ENCODE measurements at regions not wholly inside any gene's neighbourhood (a gene's known extent, or its start where the extent isn't known, plus 50 kb on each side); places are given as distances from the start of the nearest gene placed in this dataset.

DNA sequence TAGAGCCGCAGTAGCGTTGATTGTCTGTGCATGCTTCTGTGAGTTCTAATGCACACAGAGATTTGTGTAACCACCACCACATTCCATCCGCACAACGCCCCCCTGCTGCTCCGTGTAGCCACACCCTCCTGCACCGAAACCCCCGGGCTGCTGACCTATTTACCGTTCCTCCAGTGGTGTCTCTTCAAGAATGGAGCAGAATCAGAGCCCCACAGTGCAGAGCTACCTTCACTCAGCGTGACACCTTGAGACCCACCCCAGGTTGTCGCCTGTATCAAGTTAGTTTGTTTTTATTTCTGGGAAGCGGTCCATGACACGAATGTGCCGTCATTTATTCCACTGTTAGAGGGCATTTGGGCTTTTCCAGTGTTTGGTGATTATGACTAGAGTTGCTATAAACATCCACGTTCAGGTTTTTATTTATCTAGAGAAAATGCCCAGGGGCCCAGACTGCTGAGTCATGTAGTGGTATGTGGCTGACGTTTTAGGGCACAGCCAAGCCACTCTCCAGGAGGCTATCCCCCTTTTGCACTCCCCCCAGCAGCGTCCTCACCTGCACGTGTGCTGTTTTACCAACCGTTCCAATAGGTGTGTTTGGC lies 266.8 kb downstream of the NDUFA10 start:
- DNase-seq: no peak
- peaks cover 6% of the 10 kb centered on the region for H3K9me3 Mint-ChIP-seq (ENCODE audit: low read depth, unreplicated experiment)
- no peaks in the 10 kb centered on the region for H3K4me1 Mint-ChIP-seq (ENCODE audit: low read depth, unreplicated experiment)
- no TSS peak for BruUV-seq (replicated peaks)
- peaks cover 62% of the 10 kb centered on the region for H3K27me3 Mint-ChIP-seq (ENCODE audit: unreplicated experiment)
- intact Hi-C loops (cut with micrococcal nuclease; ENCODE audit: unreplicated experiment): no loop called here
- TF ChIP-seq, protein P1, sequence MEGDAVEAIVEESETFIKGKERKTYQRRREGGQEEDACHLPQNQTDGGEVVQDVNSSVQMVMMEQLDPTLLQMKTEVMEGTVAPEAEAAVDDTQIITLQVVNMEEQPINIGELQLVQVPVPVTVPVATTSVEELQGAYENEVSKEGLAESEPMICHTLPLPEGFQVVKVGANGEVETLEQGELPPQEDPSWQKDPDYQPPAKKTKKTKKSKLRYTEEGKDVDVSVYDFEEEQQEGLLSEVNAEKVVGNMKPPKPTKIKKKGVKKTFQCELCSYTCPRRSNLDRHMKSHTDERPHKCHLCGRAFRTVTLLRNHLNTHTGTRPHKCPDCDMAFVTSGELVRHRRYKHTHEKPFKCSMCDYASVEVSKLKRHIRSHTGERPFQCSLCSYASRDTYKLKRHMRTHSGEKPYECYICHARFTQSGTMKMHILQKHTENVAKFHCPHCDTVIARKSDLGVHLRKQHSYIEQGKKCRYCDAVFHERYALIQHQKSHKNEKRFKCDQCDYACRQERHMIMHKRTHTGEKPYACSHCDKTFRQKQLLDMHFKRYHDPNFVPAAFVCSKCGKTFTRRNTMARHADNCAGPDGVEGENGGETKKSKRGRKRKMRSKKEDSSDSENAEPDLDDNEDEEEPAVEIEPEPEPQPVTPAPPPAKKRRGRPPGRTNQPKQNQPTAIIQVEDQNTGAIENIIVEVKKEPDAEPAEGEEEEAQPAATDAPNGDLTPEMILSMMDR (IDR thresholded peaks at IDR 0.05; ENCODE audit: unreplicated experiment): no peak
- no peaks in the 10 kb centered on the region for H3K36me3 Mint-ChIP-seq (ENCODE audit: insufficient read depth, unreplicated experiment)
- H3K27ac Mint-ChIP-seq (ENCODE audit: unreplicated experiment): no peak overlapping the region
- CTCF ChIA-PET: no interaction called here
- no peak overlapping the region for H3K4me3 Mint-ChIP-seq (ENCODE audit: low read depth, unreplicated experiment)

DNA sequence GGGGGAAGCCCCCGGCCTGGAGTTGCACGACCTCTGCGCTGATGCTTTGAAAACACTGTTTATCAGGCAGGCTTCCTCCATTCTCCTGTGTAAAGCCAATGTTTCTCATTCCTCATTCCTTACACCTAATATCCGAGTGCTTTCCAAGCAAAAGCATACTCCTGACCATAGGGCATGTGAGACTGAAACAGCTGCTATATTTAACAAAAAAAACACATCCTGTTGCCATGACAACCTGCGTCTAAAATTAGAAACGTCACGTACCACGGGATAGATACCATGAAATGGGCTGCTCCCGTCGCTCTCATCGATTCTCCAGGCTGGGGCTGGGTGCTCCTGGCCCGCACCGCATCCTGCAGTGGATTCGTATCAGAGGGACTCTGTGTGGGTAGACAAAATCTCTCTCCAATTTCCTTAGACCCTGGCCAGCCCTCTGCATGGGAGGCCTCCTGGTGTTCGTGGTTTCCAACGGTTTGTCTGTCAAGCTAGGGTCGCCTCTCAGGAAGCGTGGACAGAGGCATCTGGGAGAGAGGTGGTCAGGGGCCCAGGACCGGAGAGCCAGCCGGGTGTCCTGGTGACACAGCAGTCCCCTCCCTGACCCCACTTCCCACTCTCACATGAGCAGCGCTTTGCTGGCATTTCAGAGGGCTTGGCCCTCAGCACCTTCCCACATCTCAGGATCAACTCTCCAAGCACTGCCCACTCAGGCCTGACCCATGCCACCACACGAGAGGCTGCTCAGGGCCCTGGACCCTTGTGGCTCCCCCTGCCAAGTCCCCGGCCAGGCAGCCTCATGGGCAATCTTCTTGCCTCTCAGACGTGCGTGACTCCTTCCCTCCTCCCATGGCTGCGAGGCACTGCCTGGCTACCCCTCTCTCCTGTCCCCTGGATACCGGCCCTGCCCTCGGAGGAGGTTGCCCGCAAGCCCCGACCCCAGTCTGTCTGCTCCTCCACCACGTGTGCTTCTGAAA lies 268.1 kb downstream of the NDUFA10 start:
- TF ChIP-seq, protein P1 (IDR thresholded peaks at IDR 0.05; ENCODE audit: unreplicated experiment): no peak
- H3K9me3 Mint-ChIP-seq (ENCODE audit: low read depth, unreplicated experiment): peaks cover 6% of the 10 kb centered on the region
- no peak overlapping the region for H3K27ac Mint-ChIP-seq (ENCODE audit: unreplicated experiment)
- CTCF ChIA-PET: no interaction called here
- no peaks in the 10 kb centered on the region for H3K4me1 Mint-ChIP-seq (ENCODE audit: low read depth, unreplicated experiment)
- no TSS peak for BruUV-seq (replicated peaks)
- no peak for DNase-seq
- peaks cover 51% of the 10 kb centered on the region for H3K27me3 Mint-ChIP-seq (ENCODE audit: unreplicated experiment)
- H3K36me3 Mint-ChIP-seq (ENCODE audit: insufficient read depth, unreplicated experiment): no peaks in the 10 kb centered on the region
- no peak overlapping the region for H3K4me3 Mint-ChIP-seq (ENCODE audit: low read depth, unreplicated experiment)
- intact Hi-C loops (cut with micrococcal nuclease; ENCODE audit: unreplicated experiment): no loop called here

DNA sequence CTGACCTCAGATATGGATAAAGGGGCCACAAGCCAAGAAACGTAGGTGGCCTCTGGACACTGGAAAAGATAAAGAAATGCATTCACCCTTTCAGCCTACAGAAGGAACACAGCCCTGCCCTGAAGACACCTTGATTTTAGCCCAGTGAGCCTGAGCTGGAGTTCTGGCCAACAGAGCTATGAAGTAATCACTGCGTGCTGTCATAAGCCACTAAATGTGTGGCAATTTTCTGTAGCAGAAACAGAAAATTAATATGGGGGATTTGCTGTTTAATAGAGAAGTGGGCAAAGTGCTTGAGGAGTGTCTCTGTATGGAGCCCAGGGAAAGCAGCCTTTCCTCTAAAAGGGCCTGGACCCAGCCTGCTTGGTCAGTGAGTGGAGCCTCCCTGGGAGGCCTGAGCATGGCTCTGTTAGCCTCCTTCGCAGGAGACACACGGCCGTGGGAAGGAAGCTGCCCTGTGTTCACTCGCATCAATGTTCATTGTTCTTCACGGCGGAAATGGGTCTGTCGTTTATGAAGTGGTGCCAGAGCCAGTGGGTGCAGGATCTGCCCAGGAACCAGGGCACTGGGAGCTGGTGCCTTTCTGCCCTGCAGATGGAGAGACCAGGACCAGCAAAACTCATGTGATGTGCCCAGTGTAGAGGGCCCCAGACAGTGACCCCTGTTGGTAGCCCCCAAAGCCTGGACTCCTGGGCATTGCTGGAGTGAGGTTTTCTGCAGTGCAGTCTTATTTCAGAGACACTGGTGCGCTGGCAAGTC lies 268.9 kb downstream of the NDUFA10 start:
- Mint-ChIP-seq H3K4me1 (ENCODE audit: low read depth, unreplicated experiment) (no peaks in the 10 kb centered on the region), H3K4me3 (ENCODE audit: low read depth, unreplicated experiment) (no peak overlapping the region), H3K9me3 (ENCODE audit: low read depth, unreplicated experiment) (peaks cover 6% of the 10 kb centered on the region), H3K27me3 (ENCODE audit: unreplicated experiment) (peaks cover 43% of the 10 kb centered on the region), H3K27ac (ENCODE audit: unreplicated experiment) (no peak overlapping the region), H3K36me3 (ENCODE audit: insufficient read depth, unreplicated experiment) (no peaks in the 10 kb centered on the region)
- TF ChIP-seq, protein P1 (IDR thresholded peaks at IDR 0.05; ENCODE audit: unreplicated experiment): no peak
- intact Hi-C loops (cut with micrococcal nuclease; ENCODE audit: unreplicated experiment): no loop called here
- no TSS peak for BruUV-seq (replicated peaks)
- DNase-seq: no peak
- CTCF ChIA-PET: interaction anchor here (0.6 kb wide), 1 partner anchor 1416 kb away, joined by 3 read pairs; no protein-coding TSS in a partner anchor

DNA sequence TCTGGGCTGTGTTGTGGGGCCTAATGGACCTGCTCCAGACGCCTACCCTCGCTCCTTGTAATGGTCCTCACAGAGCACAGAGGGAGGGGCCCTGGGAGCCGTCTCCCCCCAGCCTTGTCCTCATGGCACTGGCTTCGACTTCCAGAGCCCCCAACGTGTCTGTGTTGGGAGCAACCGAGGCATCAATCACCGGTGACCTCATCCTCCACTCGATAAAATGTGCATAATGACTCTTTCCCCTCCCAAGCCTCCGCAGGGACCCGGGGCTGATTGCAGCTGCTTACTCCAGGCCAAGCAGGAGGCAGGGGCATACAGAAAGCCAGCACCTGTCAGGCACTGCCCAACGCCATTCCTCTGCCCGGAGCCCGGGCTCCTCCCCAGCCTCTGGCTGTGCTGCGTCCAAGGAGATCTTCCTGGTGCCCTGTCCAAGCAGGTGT lies 271.7 kb downstream of the NDUFA10 start:
- DNase-seq: no peak
- intact Hi-C loops (cut with micrococcal nuclease; ENCODE audit: unreplicated experiment): no loop called here
- H3K27me3 Mint-ChIP-seq (ENCODE audit: unreplicated experiment): peaks cover 33% of the 10 kb centered on the region
- CTCF ChIA-PET: no interaction called here
- peaks cover 6% of the 10 kb centered on the region for H3K9me3 Mint-ChIP-seq (ENCODE audit: low read depth, unreplicated experiment)
- TF ChIP-seq, protein P1 (IDR thresholded peaks at IDR 0.05; ENCODE audit: unreplicated experiment): no peak
- no peak overlapping the region for H3K4me3 Mint-ChIP-seq (ENCODE audit: low read depth, unreplicated experiment)
- H3K36me3 Mint-ChIP-seq (ENCODE audit: insufficient read depth, unreplicated experiment): no peaks in the 10 kb centered on the region
- no peak overlapping the region for H3K27ac Mint-ChIP-seq (ENCODE audit: unreplicated experiment)
- no peaks in the 10 kb centered on the region for H3K4me1 Mint-ChIP-seq (ENCODE audit: low read depth, unreplicated experiment)
- BruUV-seq (replicated peaks): no TSS peak
